Hepatocyte (in vitro differentiated cells): ENCODE measurements at regions not wholly inside any gene's neighbourhood (a gene's known extent, or its start where the extent isn't known, plus 50 kb on each side); places are given as distances from the start of the nearest gene placed in this dataset.

ENCODE experiments used
- DNase-seq: peaks from one replicate; pipeline ENCODE4 v3.0.0-alpha.2; 2016; ENCODE audit warnings: low spot score
- H2AFZ ChIP-seq: fragments of 200-600 bp; sonication (generic); 2 replicates; pipeline ENCODE4 v1.6.0; 2016; ENCODE audit warnings: antibody characterized with exemption, mild to moderate bottlenecking
- H3K27ac ChIP-seq: fragments of 200-600 bp; sonication (generic); 2 replicates; pipeline ENCODE4 v1.5.1; 2016; ENCODE audit warnings: mild to moderate bottlenecking
- H3K27me3 ChIP-seq: fragments of 200-600 bp; sonication (generic); 2 replicates; pipeline ENCODE4 v1.6.1; 2016
- H3K36me3 ChIP-seq: fragments of 200-600 bp; sonication (generic); replicated peaks from 2 replicates; pipeline ENCODE4 v1.5.1; 2016; ENCODE audit warnings: low read depth; ENCODE audit not compliant: insufficient read depth
- H3K4me1 ChIP-seq: fragments of 200-600 bp; sonication (generic); 2 replicates; pipeline ENCODE4 v1.5.1; 2016; ENCODE audit warnings: mild to moderate bottlenecking, moderate library complexity; ENCODE audit not compliant: insufficient read depth
- H3K4me2 ChIP-seq: fragments of 200-600 bp; sonication (generic); 2 replicates; pipeline ENCODE4 v1.6.0; 2016
- H3K4me3 ChIP-seq: fragments of 200-600 bp; sonication (generic); 2 replicates; pipeline ENCODE4 v1.5.1; 2016; ENCODE audit warnings: mild to moderate bottlenecking
- H3K79me2 ChIP-seq: fragments of 200-600 bp; sonication (generic); 2 replicates; pipeline ENCODE4 v1.6.0; 2017; ENCODE audit warnings: mild to moderate bottlenecking
- H3K9me2 ChIP-seq: fragments of 200-600 bp; sonication (generic); replicated peaks from 2 replicates; pipeline ENCODE4 v1.6.0; 2017; ENCODE audit warnings: mild to moderate bottlenecking; ENCODE audit not compliant: insufficient read depth
- H3K9me3 ChIP-seq: fragments of 200-600 bp; sonication (generic); 2 replicates; pipeline ENCODE4 v1.5.1; 2016; ENCODE audit warnings: low read depth, mild to moderate bottlenecking
- H4K20me1 ChIP-seq: fragments of 200-600 bp; sonication (generic); 2 replicates; pipeline ENCODE4 v1.6.0; 2016; ENCODE audit warnings: mild to moderate bottlenecking; ENCODE audit not compliant: insufficient read depth, poor library complexity, severe bottlenecking
- CTCF ChIP-seq: fragments of 200-600 bp; sonication (generic); IDR thresholded peaks from 2 replicates; pipeline ENCODE4 v1.5.1; 2016; ENCODE audit warnings: antibody characterized with exemption, mild to moderate bottlenecking; ENCODE audit not compliant: poor library complexity
- EZH2 ChIP-seq: fragments of 200-600 bp; sonication (generic); IDR thresholded peaks from 2 replicates; pipeline ENCODE4 v1.6.1; 2016; ENCODE audit warnings: antibody characterized with exemption, mild to moderate bottlenecking, borderline replicate concordance
- EZH2phosphoT487 ChIP-seq: fragments of 200-600 bp; sonication (generic); IDR thresholded peaks from one replicate; pipeline ENCODE4 v1.6.1; 2018; ENCODE audit warnings: antibody characterized with exemption, mild to moderate bottlenecking, low read depth, moderate library complexity; ENCODE audit not compliant: unreplicated experiment, severe bottlenecking
- WGBS: methylation state at CpG from one replicate; pipeline ENCODE4 v1.1.6; 2016; ENCODE audit warnings: low lambda C conversion rate; ENCODE audit errors: missing lambda C conversion rate; 5-methylcytosine and 5-hydroxymethylcytosine counted together

- no peaks in the 10 kb centered on the region for H3K9me2 ChIP-seq
- H2AFZ ChIP-seq: no peak overlapping the region
- DNase-seq: no peak
- H3K27me3 ChIP-seq: no peaks in the 10 kb centered on the region
- H3K36me3 ChIP-seq: no peaks in the 10 kb centered on the region
- TF ChIP-seq EZH2phosphoT487 (no peak), EZH2 (no peak), CTCF (no peak)
- no peaks in the 10 kb centered on the region for H4K20me1 ChIP-seq
- no peak overlapping the region for H3K4me3 ChIP-seq
- H3K27ac ChIP-seq: no peak overlapping the region
- no peak overlapping the region for H3K4me2 ChIP-seq
- H3K79me2 ChIP-seq: no peaks in the 10 kb centered on the region
- WGBS: 78% methylated on average over 5 of the region's 5 CpGs
- no peaks in the 10 kb centered on the region for H3K9me3 ChIP-seq
- H3K4me1 ChIP-seq: no peaks in the 10 kb centered on the region
These were observed 559.9 kb downstream of the TSN start for GRCh38 chr2:122315306-122315705.

- no peaks in the 10 kb centered on the region for H3K9me3 ChIP-seq
- no peak overlapping the region for H2AFZ ChIP-seq
- no peaks in the 10 kb centered on the region for H3K9me2 ChIP-seq
- no peaks in the 10 kb centered on the region for H3K36me3 ChIP-seq
- H3K27ac ChIP-seq: no peak overlapping the region
- H3K4me2 ChIP-seq: no peak overlapping the region
- WGBS: 80% methylated on average over 4 of the region's 4 CpGs
- H3K4me3 ChIP-seq: no peak overlapping the region
- no peaks in the 10 kb centered on the region for H3K27me3 ChIP-seq
- no peak for DNase-seq
- H3K4me1 ChIP-seq: no peaks in the 10 kb centered on the region
- no peaks in the 10 kb centered on the region for H4K20me1 ChIP-seq
- no peak for TF ChIP-seq EZH2phosphoT487
- no peak for TF ChIP-seq CTCF
- H3K79me2 ChIP-seq: no peaks in the 10 kb centered on the region
These were observed 564.2 kb downstream of the TSN start for GRCh38 chr2:122319539-122320132.

GRCh38 chr2:122322815-122323214 lies 567.4 kb downstream of the TSN start:
- DNase-seq: no peak
- no peaks in the 10 kb centered on the region for H3K4me1 ChIP-seq

More at GRCh38 chr2:122322815-122323214, 567.4 kb downstream of the TSN start:
- H3K9me3 ChIP-seq: no peaks in the 10 kb centered on the region
- no peak overlapping the region for H2AFZ ChIP-seq
- H3K9me2 ChIP-seq: no peaks in the 10 kb centered on the region
- peaks cover 4% of the 10 kb centered on the region for H3K27me3 ChIP-seq
- no peak overlapping the region for H3K4me2 ChIP-seq
- H3K27ac ChIP-seq: no peak overlapping the region
- no peak overlapping the region for H3K4me3 ChIP-seq
- no peaks in the 10 kb centered on the region for H4K20me1 ChIP-seq
- no peak for TF ChIP-seq CTCF
- no peak for TF ChIP-seq EZH2
- TF ChIP-seq EZH2phosphoT487: no peak
- no peaks in the 10 kb centered on the region for H3K79me2 ChIP-seq
- no peaks in the 10 kb centered on the region for H3K36me3 ChIP-seq
- 77% methylated on average over 3 of the region's 3 CpGs for WGBS
